HepG2 (cell line): ENCODE measurements at regions not wholly inside any gene's neighbourhood (a gene's known extent, or its start where the extent isn't known, plus 50 kb on each side); places are given as distances from the start of the nearest gene placed in this dataset.

Experiments
- ATAC-seq: fragments of 200-7000 bp; cut with Tn5 transposase; 3 replicates; pipeline ENCODE4 v1.9.1; 2020; ENCODE audit warnings: mild to moderate bottlenecking, moderate library complexity
- BruUV-seq: library from RNA; stranded (reverse); fragments of 400-500 nt; replicated peaks from 2 replicates; lab custom pipeline; 2021; lab: Mats Ljungman, UMichigan
- CTCF ChIA-PET: fragments of 300-600 bp; formaldehyde crosslinking; extraction: SDS; loops from one replicate; lab custom pipeline; 2021; ENCODE audit warnings: low total read pairs, inconsistent platforms, low intra/inter-chr PET ratio; lab: Yijun Ruan, JAX
- POLR2A ChIA-PET: fragments of 350-600 bp; sonication (Branson Sonifier 250); formaldehyde crosslinking; loops from one replicate; lab custom pipeline; 2020; ENCODE audit warnings: antibody characterized with exemption, inconsistent platforms; lab: Yijun Ruan, JAX
- DNase-seq: peaks from one replicate; pipeline ENCODE4 v3.0.0-alpha.2; 2015; ENCODE audit warnings: low spot score
- FAIRE-seq: peaks from 3 replicates; lab custom pipeline; 2011; peaks lifted over from hg19 to GRCh38; lab: Jason Lieb, UNC
- H2AFZ ChIP-seq: one replicate; pipeline ENCODE4 v1.6.1; 2011; ENCODE audit warnings: low read length, inconsistent platforms
- H3K27ac ChIP-seq: fragments of 300-600 bp; 3 replicates; pipeline ENCODE4 v1.8.0; 2011; ENCODE audit warnings: mixed run types, mild to moderate bottlenecking, mixed read lengths, low read length, inconsistent platforms; ENCODE audit not compliant: insufficient read depth; ENCODE audit errors: extremely low read length
- H3K27me3 ChIP-seq, 2 experiments: fragments of 200-600 bp in 1 of 2; 2 replicates in 1 of 2; 3 replicates in 1 of 2; pipeline versions ENCODE4 v1.6.0 to v1.8.0; 2011; ENCODE audit warnings: low read length in 2 of 2, mild to moderate bottlenecking in 2 of 2, moderate library complexity in 2 of 2, inconsistent platforms in 1 of 2; ENCODE audit not compliant: insufficient read depth in 2 of 2, control insufficient read depth in 1 of 2
- H3K36me3 ChIP-seq, 2 experiments: fragments of 200-600 bp in 1 of 2; replicated peaks in 1 of 2; 2 replicates in 1 of 2; 3 replicates in 1 of 2; pipeline versions ENCODE4 v1.5.1 to v1.8.0; 2011; ENCODE audit warnings: low read length in 2 of 2, inconsistent platforms in 1 of 2; ENCODE audit not compliant: insufficient read depth in 2 of 2, control insufficient read depth in 1 of 2
- H3K4me1 ChIP-seq: 2 replicates; pipeline ENCODE4 v1.5.1; 2012; ENCODE audit warnings: low read length, inconsistent platforms; ENCODE audit not compliant: insufficient read depth
- H3K4me2 ChIP-seq: 2 replicates; pipeline ENCODE4 v1.6.0; 2011; ENCODE audit warnings: low read depth, low read length, inconsistent platforms
- H3K4me3 ChIP-seq, 3 experiments: fragments of 200-600 bp in 1 of 3; sonication (generic), shearing (Covaris generic) in 1 of 3; replicated peaks in 1 of 3; 2 replicates each; pipeline ENCODE4 v1.5.1; 2011 to 2016; ENCODE audit warnings: low read length in 3 of 3, inconsistent platforms in 2 of 3, low read depth in 2 of 3, mild to moderate bottlenecking in 2 of 3, control low read depth in 1 of 3, mixed read lengths in 1 of 3; ENCODE audit not compliant: insufficient read depth in 1 of 3
- H3K79me2 ChIP-seq: one replicate; pipeline ENCODE4 v1.6.1; 2011; ENCODE audit warnings: low read length, inconsistent platforms; ENCODE audit not compliant: insufficient read depth
- H3K9ac ChIP-seq: 2 replicates; pipeline ENCODE4 v1.6.0; 2011; ENCODE audit warnings: mild to moderate bottlenecking, low read depth, low read length, inconsistent platforms; ENCODE audit not compliant: insufficient read depth
- H3K9me3 ChIP-seq: 2 replicates; pipeline ENCODE4 v1.5.1; 2012; ENCODE audit warnings: mild to moderate bottlenecking, low read length
- H4K20me1 ChIP-seq: 2 replicates; pipeline ENCODE4 v1.6.0; 2011; ENCODE audit warnings: inconsistent platforms, mild to moderate bottlenecking, low read length, moderate library complexity; ENCODE audit not compliant: insufficient read depth
- BORCS8-MEF2B ChIP-seq: sonication (generic); formaldehyde crosslinking; IDR thresholded peaks from 2 replicates; pipeline ENCODE4 v1.8.0; 2022; ENCODE audit warnings: mild to moderate bottlenecking, missing genetic modification reagents
- FOSL2 ChIP-seq: sonication (generic); formaldehyde crosslinking; IDR thresholded peaks from 2 replicates; pipeline ENCODE4 v1.4.0; 2020; ENCODE audit warnings: missing genetic modification reagents
- IRF2 ChIP-seq: IDR thresholded peaks from 2 replicates; pipeline ENCODE4 v1.6.1; 2018; ENCODE audit warnings: missing genetic modification reagents, missing compliant biosample characterization
- MXD4 ChIP-seq: IDR thresholded peaks from 2 replicates; pipeline ENCODE4 v1.6.1; 2016; ENCODE audit warnings: mild to moderate bottlenecking, missing biosample characterization, missing genetic modification reagents
- MZF1 ChIP-seq: sonication (generic); formaldehyde crosslinking; IDR thresholded peaks from 2 replicates; pipeline ENCODE4 v1.8.1; 2023; ENCODE audit warnings: mild to moderate bottlenecking, missing genetic modification reagents, borderline replicate concordance
- RFX5 ChIP-seq: IDR thresholded peaks from 2 replicates; pipeline ENCODE4 v1.6.1; 2011; ENCODE audit warnings: low read depth, low read length, improper control_type of control experiment
- SNAPC2 ChIP-seq: sonication (generic); formaldehyde crosslinking; IDR thresholded peaks from 2 replicates; pipeline ENCODE4 v1.8.1; 2022; ENCODE audit warnings: mild to moderate bottlenecking, missing genetic modification reagents
- SRSF4 ChIP-seq: fragments of 200-400 bp; formaldehyde crosslinking; IDR thresholded peaks from one replicate; pipeline ENCODE4 v1.6.1; 2018; ENCODE audit warnings: mild to moderate bottlenecking, low read depth, low read length, moderate library complexity; ENCODE audit not compliant: poor library complexity, severe bottlenecking
- SUZ12 ChIP-seq: fragments of 150-350 bp; IDR thresholded peaks from 2 replicates; pipeline ENCODE4 v1.6.1; 2014; ENCODE audit warnings: low read depth, low read length
- YY1 ChIP-seq: IDR thresholded peaks from 2 replicates; pipeline ENCODE4 v1.6.1; 2011; ENCODE audit warnings: low read length, low read depth, moderate library complexity, mild to moderate bottlenecking; ENCODE audit not compliant: insufficient read depth, insufficient replicate concordance
- ZNF235 ChIP-seq: sonication (generic); formaldehyde crosslinking; IDR thresholded peaks from 2 replicates; pipeline ENCODE4 v1.8.1; 2023; ENCODE audit warnings: mild to moderate bottlenecking, missing genetic modification reagents, borderline replicate concordance
- WGBS: methylation state at CpG from one replicate; pipeline ENCODE4 v1.1.6; 2017; ENCODE audit warnings: low lambda C conversion rate; 5-methylcytosine and 5-hydroxymethylcytosine counted together
- in situ Hi-C: cut with HindIII; loops from 2 replicates; pipeline ENCODE4 v1.10.0; 2017; ENCODE audit warnings: low pct_unique_long_range_greater_than_20kb; ENCODE audit not compliant: extremely low pct_ligation_motif_present
- intact Hi-C: fragments of 100-400 bp; cut with micrococcal nuclease; formaldehyde crosslinking; loops from one replicate; pipeline ENCODE4 v1.10.0; 2022; ENCODE audit not compliant: unreplicated experiment
- TF ChIP-seq, protein P1 (sequence below): sonication (generic); formaldehyde crosslinking; conservative IDR thresholded peaks from 2 replicates; pipeline ENCODE4 v1.4.0; 2020; ENCODE audit warnings: mild to moderate bottlenecking, missing genetic modification reagents, moderate library complexity
- TF ChIP-seq, protein P2 (sequence below): sonication (generic); formaldehyde crosslinking; IDR thresholded peaks from 2 replicates; pipeline ENCODE4 v1.4.0; 2020; ENCODE audit warnings: mild to moderate bottlenecking, missing genetic modification reagents
- TF ChIP-seq, protein P3 (sequence below): sonication (generic); formaldehyde crosslinking; IDR thresholded peaks from 2 replicates; pipeline ENCODE4 v1.9.0; 2021; ENCODE audit warnings: missing genetic modification reagents, mild to moderate bottlenecking, borderline replicate concordance

- H3K4me1 ChIP-seq: no peaks in the 10 kb centered on the region
- WGBS: 10% methylated on average over 5 of the region's 5 CpGs
- intact Hi-C loops (no loop called here), in situ Hi-C loops (no loop called here)
- CTCF ChIA-PET: no interaction called here
- ATAC-seq (no peak), FAIRE-seq (no peak)
- H3K79me2 ChIP-seq: no peaks in the 10 kb centered on the region
- H3K4me2 ChIP-seq: no peak overlapping the region
- no TSS peak for BruUV-seq
- H3K36me3 ChIP-seq: no peaks in the 10 kb centered on the region
- H3K9me3 ChIP-seq: no peaks in the 10 kb centered on the region
- no peak overlapping the region for H2AFZ ChIP-seq
- no peak for TF ChIP-seq FOSL2
- TF ChIP-seq SUZ12: no peak
- TF ChIP-seq, protein P1, sequence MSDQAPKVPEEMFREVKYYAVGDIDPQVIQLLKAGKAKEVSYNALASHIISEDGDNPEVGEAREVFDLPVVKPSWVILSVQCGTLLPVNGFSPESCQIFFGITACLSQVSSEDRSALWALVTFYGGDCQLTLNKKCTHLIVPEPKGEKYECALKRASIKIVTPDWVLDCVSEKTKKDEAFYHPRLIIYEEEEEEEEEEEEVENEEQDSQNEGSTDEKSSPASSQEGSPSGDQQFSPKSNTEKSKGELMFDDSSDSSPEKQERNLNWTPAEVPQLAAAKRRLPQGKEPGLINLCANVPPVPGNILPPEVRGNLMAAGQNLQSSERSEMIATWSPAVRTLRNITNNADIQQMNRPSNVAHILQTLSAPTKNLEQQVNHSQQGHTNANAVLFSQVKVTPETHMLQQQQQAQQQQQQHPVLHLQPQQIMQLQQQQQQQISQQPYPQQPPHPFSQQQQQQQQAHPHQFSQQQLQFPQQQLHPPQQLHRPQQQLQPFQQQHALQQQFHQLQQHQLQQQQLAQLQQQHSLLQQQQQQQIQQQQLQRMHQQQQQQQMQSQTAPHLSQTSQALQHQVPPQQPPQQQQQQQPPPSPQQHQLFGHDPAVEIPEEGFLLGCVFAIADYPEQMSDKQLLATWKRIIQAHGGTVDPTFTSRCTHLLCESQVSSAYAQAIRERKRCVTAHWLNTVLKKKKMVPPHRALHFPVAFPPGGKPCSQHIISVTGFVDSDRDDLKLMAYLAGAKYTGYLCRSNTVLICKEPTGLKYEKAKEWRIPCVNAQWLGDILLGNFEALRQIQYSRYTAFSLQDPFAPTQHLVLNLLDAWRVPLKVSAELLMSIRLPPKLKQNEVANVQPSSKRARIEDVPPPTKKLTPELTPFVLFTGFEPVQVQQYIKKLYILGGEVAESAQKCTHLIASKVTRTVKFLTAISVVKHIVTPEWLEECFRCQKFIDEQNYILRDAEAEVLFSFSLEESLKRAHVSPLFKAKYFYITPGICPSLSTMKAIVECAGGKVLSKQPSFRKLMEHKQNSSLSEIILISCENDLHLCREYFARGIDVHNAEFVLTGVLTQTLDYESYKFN (CRISPR knock-in tag): no peak
- peak; percentile 50 for TF ChIP-seq RFX5
- TF ChIP-seq, all 625 proteins: peak for 1
- no peak overlapping the region for H3K27ac ChIP-seq
- H3K27me3 ChIP-seq: no peaks in the 10 kb centered on the region
- no peaks in the 10 kb centered on the region for H4K20me1 ChIP-seq
- no peak overlapping the region for H3K4me3 ChIP-seq
- no peak for DNase-seq
- no peak overlapping the region for H3K9ac ChIP-seq
- POLR2A ChIA-PET: no interaction called here
Measured at GRCh38 chr3:153956613-153957012, 164.6 kb upstream of the ARHGEF26 start.

GRCh38 chr3:153957421-153957820 is 163.8 kb upstream of the ARHGEF26 start:
- no peak for ATAC-seq
- in situ Hi-C loops: no loop called here
- H4K20me1 ChIP-seq: no peaks in the 10 kb centered on the region
- no peak overlapping the region for H3K4me2 ChIP-seq
- ChIA-PET CTCF (no interaction called here), POLR2A (no interaction called here)
- no peak for FAIRE-seq
- no peak overlapping the region for H3K9ac ChIP-seq
- no peak overlapping the region for H3K27ac ChIP-seq
- no peak overlapping the region for H3K4me3 ChIP-seq
- intact Hi-C loops: no loop called here
- no peaks in the 10 kb centered on the region for H3K27me3 ChIP-seq
- no peaks in the 10 kb centered on the region for H3K9me3 ChIP-seq
- no peaks in the 10 kb centered on the region for H3K36me3 ChIP-seq
- no peak overlapping the region for H2AFZ ChIP-seq
- 44% methylated on average over 1 of the region's 1 CpG for WGBS
- H3K4me1 ChIP-seq: no peaks in the 10 kb centered on the region
- no peaks in the 10 kb centered on the region for H3K79me2 ChIP-seq
- no peak for DNase-seq
- no TSS peak for BruUV-seq
- TF ChIP-seq, protein P2, sequence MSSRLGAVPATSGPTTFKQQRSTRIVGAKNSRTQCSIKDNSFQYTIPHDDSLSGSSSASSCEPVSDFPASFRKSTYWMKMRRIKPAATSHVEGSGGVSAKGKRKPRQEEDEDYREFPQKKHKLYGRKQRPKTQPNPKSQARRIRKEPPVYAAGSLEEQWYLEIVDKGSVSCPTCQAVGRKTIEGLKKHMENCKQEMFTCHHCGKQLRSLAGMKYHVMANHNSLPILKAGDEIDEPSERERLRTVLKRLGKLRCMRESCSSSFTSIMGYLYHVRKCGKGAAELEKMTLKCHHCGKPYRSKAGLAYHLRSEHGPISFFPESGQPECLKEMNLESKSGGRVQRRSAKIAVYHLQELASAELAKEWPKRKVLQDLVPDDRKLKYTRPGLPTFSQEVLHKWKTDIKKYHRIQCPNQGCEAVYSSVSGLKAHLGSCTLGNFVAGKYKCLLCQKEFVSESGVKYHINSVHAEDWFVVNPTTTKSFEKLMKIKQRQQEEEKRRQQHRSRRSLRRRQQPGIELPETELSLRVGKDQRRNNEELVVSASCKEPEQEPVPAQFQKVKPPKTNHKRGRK: no peak
- no peak for TF ChIP-seq SNAPC2
- no peak for TF ChIP-seq IRF2
- TF ChIP-seq, protein P3, sequence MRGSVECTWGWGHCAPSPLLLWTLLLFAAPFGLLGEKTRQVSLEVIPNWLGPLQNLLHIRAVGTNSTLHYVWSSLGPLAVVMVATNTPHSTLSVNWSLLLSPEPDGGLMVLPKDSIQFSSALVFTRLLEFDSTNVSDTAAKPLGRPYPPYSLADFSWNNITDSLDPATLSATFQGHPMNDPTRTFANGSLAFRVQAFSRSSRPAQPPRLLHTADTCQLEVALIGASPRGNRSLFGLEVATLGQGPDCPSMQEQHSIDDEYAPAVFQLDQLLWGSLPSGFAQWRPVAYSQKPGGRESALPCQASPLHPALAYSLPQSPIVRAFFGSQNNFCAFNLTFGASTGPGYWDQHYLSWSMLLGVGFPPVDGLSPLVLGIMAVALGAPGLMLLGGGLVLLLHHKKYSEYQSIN (CRISPR knock-in tag): no peak
- no peak for TF ChIP-seq MXD4 (CRISPR knock-in tag)
- TF ChIP-seq BORCS8-MEF2B (CRISPR knock-in tag): no peak
- TF ChIP-seq ZNF235 (CRISPR knock-in tag): no peak
- no peak for TF ChIP-seq SRSF4
- no peak for TF ChIP-seq YY1
- TF ChIP-seq MZF1: no peak
